ENCODE measurements at regions not wholly inside any gene's neighbourhood (a gene's known extent, or its start where the extent isn't known, plus 50 kb on each side); places are given as distances from the start of the nearest gene placed in this dataset.

DNA sequence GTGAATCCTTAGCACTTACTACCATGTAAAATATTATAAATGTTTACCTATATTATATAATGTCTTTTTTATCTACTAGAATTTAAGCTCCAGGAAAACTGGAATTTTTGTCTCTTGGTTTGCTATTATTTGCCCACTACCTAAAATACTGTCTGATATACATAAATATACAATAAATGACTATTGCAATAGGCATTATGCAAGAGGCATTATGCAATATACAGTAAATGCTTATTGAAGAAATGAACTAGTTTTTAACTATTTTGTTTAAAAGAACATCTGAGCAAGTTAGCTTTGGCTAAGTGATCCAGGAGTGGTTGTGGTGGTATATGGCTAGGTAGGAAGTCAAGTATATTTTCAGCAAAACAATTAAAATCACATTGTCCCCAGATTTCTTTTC lies 640.2 kb upstream of the PKN2 start:
- no peaks in the 10 kb centered on the region for H3K36me3 ChIP-seq (ENCODE audit: insufficient read depth, low read length)
- no peak overlapping the region for H3K4me2 ChIP-seq (ENCODE audit: low read length)
- H3K4me1 ChIP-seq (ENCODE audit: control insufficient read depth, insufficient read depth, low read length), result no peaks in the 10 kb centered on the region
- no peak overlapping the region for H3K4me3 ChIP-seq (ENCODE audit: low read length)
- no peaks in the 10 kb centered on the region for H3K9me3 ChIP-seq (replicated peaks; ENCODE audit: low read length)
- no peaks in the 10 kb centered on the region for H3K27me3 ChIP-seq (ENCODE audit: control insufficient read depth, insufficient read depth, low read length)
- H3K9ac ChIP-seq (ENCODE audit: low read depth, low read length), result no peak overlapping the region

DNA sequence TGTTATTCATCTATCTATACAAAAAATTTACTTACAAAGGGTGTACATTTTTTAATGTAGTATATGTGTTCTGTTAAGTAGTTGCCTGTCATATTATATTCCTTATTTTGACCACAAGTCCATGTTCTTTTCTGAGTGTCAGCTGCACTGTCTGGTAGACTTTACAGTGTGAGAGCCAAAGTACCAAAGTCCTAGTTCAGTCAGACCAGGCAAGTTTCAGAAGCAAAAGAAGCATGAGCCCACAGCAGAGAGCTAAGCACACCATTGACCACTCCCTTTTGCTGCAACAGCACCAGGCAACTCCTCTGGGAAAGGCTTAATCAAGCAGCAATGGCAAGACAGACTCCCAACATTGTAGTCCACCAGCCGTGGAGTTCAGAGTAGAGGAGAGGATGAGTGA lies 631.9 kb upstream of the PKN2 start:
- no peak overlapping the region for H3K9ac ChIP-seq (ENCODE audit: low read depth, low read length)
- H3K27me3 ChIP-seq (ENCODE audit: control insufficient read depth, insufficient read depth, low read length), result no peaks in the 10 kb centered on the region
- no peak overlapping the region for H3K4me2 ChIP-seq (ENCODE audit: low read length)
- no peak overlapping the region for H3K4me3 ChIP-seq (ENCODE audit: low read length)
- H3K36me3 ChIP-seq (ENCODE audit: insufficient read depth, low read length), result no peaks in the 10 kb centered on the region
- H3K4me1 ChIP-seq (ENCODE audit: control insufficient read depth, insufficient read depth, low read length), result no peaks in the 10 kb centered on the region
- no peaks in the 10 kb centered on the region for H3K9me3 ChIP-seq (replicated peaks; ENCODE audit: low read length)

DNA sequence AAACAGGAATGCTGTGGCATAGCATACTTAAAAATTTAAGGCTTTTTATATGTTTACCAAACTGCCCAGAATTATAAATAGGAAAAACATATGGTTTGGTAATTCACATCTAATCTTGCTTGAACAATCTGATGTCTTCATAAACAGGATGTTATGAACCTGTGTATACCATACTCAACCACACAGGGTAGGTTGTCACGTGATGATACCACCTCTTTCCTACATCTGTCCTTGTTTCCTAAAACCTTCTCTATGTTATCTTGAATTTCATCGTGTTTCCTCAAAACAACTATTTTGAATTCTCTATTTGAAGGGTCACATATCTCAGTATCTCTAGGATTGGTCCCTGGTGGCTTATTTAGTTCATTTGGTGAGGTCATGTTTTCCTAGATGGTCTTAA lies 631.0 kb upstream of the PKN2 start:
- no peaks in the 10 kb centered on the region for H3K4me1 ChIP-seq (ENCODE audit: control insufficient read depth, insufficient read depth, low read length)
- H3K36me3 ChIP-seq (ENCODE audit: insufficient read depth, low read length), result no peaks in the 10 kb centered on the region
- no peak overlapping the region for H3K9ac ChIP-seq (ENCODE audit: low read depth, low read length)
- H3K9me3 ChIP-seq (replicated peaks; ENCODE audit: low read length), result no peaks in the 10 kb centered on the region
- no peak overlapping the region for H3K4me2 ChIP-seq (ENCODE audit: low read length)
- no peak overlapping the region for H3K4me3 ChIP-seq (ENCODE audit: low read length)
- H3K27me3 ChIP-seq (ENCODE audit: control insufficient read depth, insufficient read depth, low read length), result no peaks in the 10 kb centered on the region

DNA sequence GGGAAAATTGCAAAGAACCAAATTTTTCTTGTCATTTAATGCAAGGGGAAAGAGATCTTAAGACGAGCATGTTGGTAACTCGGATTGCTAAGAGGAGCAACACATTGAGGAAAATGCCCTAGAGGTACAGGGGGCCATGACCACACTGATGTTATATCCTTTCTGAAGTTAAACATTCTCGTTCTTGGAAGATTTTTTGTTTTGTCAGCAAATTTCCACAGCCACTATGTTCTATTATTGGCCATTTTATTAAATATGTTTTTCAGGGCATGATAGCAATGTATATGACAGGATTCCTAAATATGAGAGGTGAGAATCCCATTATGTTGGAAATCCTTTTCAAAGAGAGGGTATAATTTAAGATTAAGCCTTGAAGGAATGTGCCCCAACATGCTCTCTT lies 627.2 kb upstream of the PKN2 start:
- no peak overlapping the region for H3K4me2 ChIP-seq (ENCODE audit: low read length)
- no peaks in the 10 kb centered on the region for H3K27me3 ChIP-seq (ENCODE audit: control insufficient read depth, insufficient read depth, low read length)
- no peak overlapping the region for H3K4me3 ChIP-seq (ENCODE audit: low read length)
- H3K9ac ChIP-seq (ENCODE audit: low read depth, low read length), result no peak overlapping the region
- no peaks in the 10 kb centered on the region for H3K9me3 ChIP-seq (replicated peaks; ENCODE audit: low read length)
- H3K4me1 ChIP-seq (ENCODE audit: control insufficient read depth, insufficient read depth, low read length), result peaks cover 3% of the 10 kb centered on the region
- H3K36me3 ChIP-seq (ENCODE audit: insufficient read depth, low read length), result no peaks in the 10 kb centered on the region

DNA sequence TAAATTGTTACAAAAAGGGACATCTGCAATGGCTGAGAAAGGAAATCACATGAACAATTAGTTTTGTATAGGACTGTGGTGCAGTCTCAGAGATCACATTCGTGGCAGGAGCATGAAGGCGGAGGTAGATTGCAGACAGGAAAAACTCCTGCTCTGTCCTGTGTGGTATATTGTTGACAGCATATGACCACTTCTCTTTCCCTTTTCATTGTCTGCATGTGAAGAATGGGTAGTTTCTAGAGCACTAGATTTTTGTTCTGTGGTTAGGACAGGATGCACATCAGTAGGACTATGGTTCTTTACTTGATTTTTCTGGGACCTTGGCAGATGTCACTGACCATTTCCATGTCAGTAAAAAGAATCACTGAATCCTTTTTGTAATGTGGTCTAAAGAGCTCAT lies 625.9 kb upstream of the PKN2 start:
- Histone ChIP-seq H3K4me3 (ENCODE audit: low read length) (no peak overlapping the region), H3K27me3 (ENCODE audit: control insufficient read depth, insufficient read depth, low read length) (no peaks in the 10 kb centered on the region), H3K9me3 (replicated peaks; ENCODE audit: low read length) (no peaks in the 10 kb centered on the region), H3K36me3 (ENCODE audit: insufficient read depth, low read length) (no peaks in the 10 kb centered on the region), H3K4me2 (ENCODE audit: low read length) (no peak overlapping the region), H3K4me1 (ENCODE audit: control insufficient read depth, insufficient read depth, low read length) (peaks cover 9% of the 10 kb centered on the region), H3K9ac (ENCODE audit: low read depth, low read length) (no peak overlapping the region)

DNA sequence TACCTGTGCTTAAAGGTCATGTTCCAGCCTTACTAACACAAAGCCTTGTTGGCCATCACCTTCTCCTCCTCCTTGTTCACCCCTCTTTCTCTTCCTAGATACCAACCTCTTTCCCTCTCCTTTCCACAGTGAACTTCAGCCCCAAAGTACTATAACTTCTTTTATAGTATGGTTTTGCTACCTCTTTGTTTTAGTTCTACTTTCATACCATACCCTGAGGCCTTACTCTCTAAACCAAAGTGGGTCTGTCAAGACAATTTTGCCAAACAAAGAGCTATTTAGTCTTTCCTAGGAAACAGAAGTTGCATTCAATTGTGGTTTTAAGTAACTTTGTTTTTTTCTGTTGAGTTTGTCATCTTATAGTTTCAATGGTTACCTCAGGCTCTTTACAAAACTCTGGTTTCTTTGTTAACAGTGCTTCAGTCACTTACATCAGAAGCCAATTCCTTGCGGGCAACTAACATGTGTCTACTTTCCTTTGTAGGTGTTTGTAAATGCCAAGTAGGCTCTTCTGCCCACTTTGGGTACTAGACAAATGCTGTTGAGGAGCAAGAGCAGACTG lies 623.9 kb upstream of the PKN2 start:
- Histone ChIP-seq H3K4me3 (ENCODE audit: low read length) (no peak overlapping the region), H3K9ac (ENCODE audit: low read depth, low read length) (no peak overlapping the region)

DNA sequence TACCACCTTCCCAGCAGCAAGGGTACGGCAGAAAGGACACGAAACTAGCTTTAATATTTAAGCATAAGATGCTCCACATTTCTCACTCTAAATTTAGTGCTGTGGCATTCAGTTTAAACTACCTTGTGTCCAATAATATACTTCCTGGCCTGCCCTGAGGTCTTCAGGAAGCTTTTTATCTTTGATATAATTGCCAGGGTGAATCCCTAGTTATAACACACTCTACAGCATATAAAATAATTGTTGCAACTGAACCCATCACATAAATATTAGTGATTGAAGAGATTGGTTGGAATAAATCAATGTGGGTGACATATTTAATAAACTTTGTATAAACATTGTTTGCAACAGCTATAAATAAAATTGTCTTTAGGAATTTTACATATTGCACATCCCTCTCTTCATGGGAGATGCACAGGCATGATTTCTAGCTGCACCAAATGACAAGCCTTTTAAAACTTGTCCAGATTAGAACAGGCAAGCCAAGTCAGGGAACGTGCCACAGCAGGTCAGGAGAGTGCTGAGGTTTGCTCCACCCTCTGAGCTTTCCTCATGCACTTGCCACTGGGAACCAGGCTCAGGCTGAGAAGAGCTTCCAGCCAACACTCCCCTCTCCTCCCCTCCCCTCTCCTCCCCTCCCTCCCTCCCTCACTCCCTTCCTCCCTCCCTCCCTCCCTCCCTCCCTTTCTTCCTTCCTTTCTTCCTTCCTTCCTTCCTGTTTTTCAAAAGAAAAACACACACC lies 623.2 kb upstream of the PKN2 start:
- H3K4me3 ChIP-seq (ENCODE audit: low read length), result no peak overlapping the region
- H3K9me3 ChIP-seq (replicated peaks; ENCODE audit: low read length), result no peaks in the 10 kb centered on the region
- no peaks in the 10 kb centered on the region for H3K36me3 ChIP-seq (ENCODE audit: insufficient read depth, low read length)
- H3K27me3 ChIP-seq (ENCODE audit: control insufficient read depth, insufficient read depth, low read length), result no peaks in the 10 kb centered on the region
- H3K9ac ChIP-seq (ENCODE audit: low read depth, low read length), result no peak overlapping the region
- H3K4me2 ChIP-seq (ENCODE audit: low read length), result no peak overlapping the region
- H3K4me1 ChIP-seq (ENCODE audit: control insufficient read depth, insufficient read depth, low read length), result peaks cover 9% of the 10 kb centered on the region

More for the DNA sequence above, 623.9 kb upstream of the PKN2 start:
- no peaks in the 10 kb centered on the region for H3K9me3 ChIP-seq (replicated peaks; ENCODE audit: low read length)
- no peaks in the 10 kb centered on the region for H3K36me3 ChIP-seq (ENCODE audit: insufficient read depth, low read length)
- no peak overlapping the region for H3K4me2 ChIP-seq (ENCODE audit: low read length)
- peaks cover 9% of the 10 kb centered on the region for H3K4me1 ChIP-seq (ENCODE audit: control insufficient read depth, insufficient read depth, low read length)
- H3K27me3 ChIP-seq (ENCODE audit: control insufficient read depth, insufficient read depth, low read length), result no peaks in the 10 kb centered on the region

DNA sequence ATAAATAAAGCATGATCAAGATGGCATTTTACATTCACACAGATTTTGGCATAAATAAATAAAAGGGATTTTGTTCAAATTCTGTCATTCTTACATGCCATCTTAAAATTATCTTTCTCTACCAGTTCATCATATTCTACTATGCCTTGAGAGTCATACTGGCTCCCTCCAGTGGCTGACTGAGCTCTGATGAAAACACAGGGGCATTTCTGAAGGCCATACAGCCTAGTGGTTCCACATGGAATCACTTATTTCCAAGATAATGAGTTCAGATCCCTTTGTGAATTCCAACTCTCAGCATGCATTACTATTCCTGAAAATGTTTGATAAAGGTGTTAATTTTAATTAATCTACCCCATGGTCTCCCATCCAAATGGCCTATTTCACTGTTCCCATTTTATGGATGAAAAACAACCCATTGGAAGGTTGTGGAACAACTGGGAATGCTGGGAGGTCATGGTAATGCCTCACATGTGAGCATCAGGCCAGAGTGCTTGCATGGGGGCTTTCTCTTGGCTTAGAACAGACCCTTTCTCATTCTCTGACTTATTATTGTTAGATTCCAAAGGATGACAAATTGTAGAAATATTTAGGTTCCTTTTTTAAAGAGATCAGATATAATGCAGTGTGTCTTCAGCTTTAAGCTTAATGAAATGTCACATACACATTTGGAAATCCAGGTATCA lies 622.4 kb upstream of the PKN2 start:
- Histone ChIP-seq H3K4me2 (ENCODE audit: low read length) (no peak overlapping the region), H3K27me3 (ENCODE audit: control insufficient read depth, insufficient read depth, low read length) (no peaks in the 10 kb centered on the region), H3K4me3 (ENCODE audit: low read length) (no peak overlapping the region), H3K4me1 (ENCODE audit: control insufficient read depth, insufficient read depth, low read length) (peaks cover 9% of the 10 kb centered on the region), H3K36me3 (ENCODE audit: insufficient read depth, low read length) (no peaks in the 10 kb centered on the region), H3K9ac (ENCODE audit: low read depth, low read length) (no peak overlapping the region), H3K9me3 (replicated peaks; ENCODE audit: low read length) (no peaks in the 10 kb centered on the region)

DNA sequence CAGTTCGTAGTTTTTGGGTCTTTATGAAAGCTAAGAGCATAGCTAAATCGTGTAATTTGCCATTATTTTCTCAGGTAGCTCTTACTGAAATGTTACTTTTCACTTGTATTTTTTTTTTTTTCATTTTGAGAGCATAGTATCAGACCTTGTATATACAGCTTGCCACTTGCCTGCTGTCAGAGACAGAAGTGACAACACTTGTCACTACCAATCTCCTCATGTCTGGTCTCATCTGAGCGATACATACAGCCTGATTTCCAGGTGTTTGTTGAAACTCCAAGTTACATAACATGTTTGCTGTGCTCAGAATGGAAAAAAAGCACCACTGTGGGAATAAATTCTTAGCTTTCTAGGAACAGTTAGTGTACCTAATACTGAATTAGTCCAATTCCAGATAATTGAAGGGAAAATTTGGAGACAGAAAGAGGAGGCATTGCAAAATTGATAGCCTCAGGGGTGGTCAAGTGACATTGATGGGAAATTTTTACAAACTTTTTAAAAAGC lies 621.4 kb upstream of the PKN2 start:
- no peak overlapping the region for H3K4me3 ChIP-seq (ENCODE audit: low read length)
- H3K27me3 ChIP-seq (ENCODE audit: control insufficient read depth, insufficient read depth, low read length), result no peaks in the 10 kb centered on the region
- no peaks in the 10 kb centered on the region for H3K9me3 ChIP-seq (replicated peaks; ENCODE audit: low read length)
- peaks cover 9% of the 10 kb centered on the region for H3K4me1 ChIP-seq (ENCODE audit: control insufficient read depth, insufficient read depth, low read length)
- H3K36me3 ChIP-seq (ENCODE audit: insufficient read depth, low read length), result no peaks in the 10 kb centered on the region
- no peak overlapping the region for H3K9ac ChIP-seq (ENCODE audit: low read depth, low read length)
- no peak overlapping the region for H3K4me2 ChIP-seq (ENCODE audit: low read length)

DNA sequence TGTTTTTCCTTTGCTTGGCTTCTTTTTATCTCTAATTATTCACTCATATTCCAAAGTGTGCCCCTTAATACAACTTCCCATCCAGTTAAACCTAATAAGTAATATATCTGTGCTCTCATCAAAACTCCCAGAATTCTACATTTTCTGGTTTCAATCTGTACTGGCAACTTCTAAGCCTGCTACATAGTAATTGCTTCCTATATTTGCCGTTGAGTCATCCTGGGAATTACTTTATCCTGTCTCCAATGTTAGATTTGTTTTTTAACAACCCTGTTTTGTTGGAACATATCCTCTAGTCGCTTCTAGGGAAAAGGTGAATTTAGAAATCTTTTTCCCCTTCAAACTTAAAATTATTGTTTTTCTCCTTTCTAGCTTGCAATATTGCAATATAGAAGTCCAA lies 620.5 kb upstream of the PKN2 start:
- Histone ChIP-seq H3K9ac (ENCODE audit: low read depth, low read length) (no peak overlapping the region), H3K4me3 (ENCODE audit: low read length) (no peak overlapping the region), H3K9me3 (replicated peaks; ENCODE audit: low read length) (no peaks in the 10 kb centered on the region), H3K36me3 (ENCODE audit: insufficient read depth, low read length) (no peaks in the 10 kb centered on the region), H3K27me3 (ENCODE audit: control insufficient read depth, insufficient read depth, low read length) (no peaks in the 10 kb centered on the region), H3K4me1 (ENCODE audit: control insufficient read depth, insufficient read depth, low read length) (peaks cover 14% of the 10 kb centered on the region), H3K4me2 (ENCODE audit: low read length) (no peak overlapping the region)

DNA sequence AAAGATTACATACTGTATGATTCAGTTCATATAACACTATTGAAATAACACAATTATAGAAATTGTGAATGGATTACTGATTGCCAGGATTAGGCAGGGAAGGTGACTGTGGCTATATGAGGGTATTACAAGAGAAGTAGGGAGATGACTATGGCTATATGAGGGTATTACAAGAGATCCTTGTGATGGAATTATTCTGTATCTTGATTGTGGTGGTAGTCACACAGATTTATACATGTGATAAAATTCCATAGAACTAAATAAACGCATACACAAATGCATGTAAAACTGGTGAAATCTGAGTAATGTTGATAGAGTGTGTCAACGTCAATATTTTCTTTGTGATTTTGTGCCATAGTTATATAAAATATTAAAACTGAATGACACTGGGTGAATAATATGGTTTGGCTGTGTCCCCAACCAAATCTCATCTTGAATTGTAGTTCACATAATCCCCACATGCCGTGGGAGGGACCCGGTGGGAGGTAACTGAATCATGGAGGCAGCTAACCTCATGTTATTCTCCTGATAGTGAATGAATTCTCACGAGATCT lies 615.6 kb upstream of the PKN2 start:
- H3K4me2 ChIP-seq (ENCODE audit: low read length), result no peak overlapping the region
- H3K9me3 ChIP-seq (replicated peaks; ENCODE audit: low read length), result no peaks in the 10 kb centered on the region
- no peak overlapping the region for H3K9ac ChIP-seq (ENCODE audit: low read depth, low read length)
- no peaks in the 10 kb centered on the region for H3K36me3 ChIP-seq (ENCODE audit: insufficient read depth, low read length)
- H3K4me1 ChIP-seq (ENCODE audit: control insufficient read depth, insufficient read depth, low read length), result peaks cover 7% of the 10 kb centered on the region
- H3K4me3 ChIP-seq (ENCODE audit: low read length), result no peak overlapping the region
- H3K27me3 ChIP-seq (ENCODE audit: control insufficient read depth, insufficient read depth, low read length), result no peaks in the 10 kb centered on the region
